HL-60/S4 treated with phorbol 12-myristate 13-acetate at 8.2 ng/mL for 4 days and 3 days (cell line): ENCODE measurements at regions not wholly inside any gene's neighbourhood (a gene's known extent, or its start where the extent isn't known, plus 50 kb on each side); places are given as distances from the start of the nearest gene placed in this dataset.
"Not testable (repeated sequence)": the region's sequence is repeated elsewhere in the genome, so short reads cannot be mapped to it uniquely, and the experiment has no call there.

Experiments
- in situ Hi-C: fragments of 300-500 bp; cut with MboI; formaldehyde crosslinking; loops from 2 replicates; pipeline ENCODE4 v1.15.0; 2022; ENCODE audit warnings: low sequenced_read_pairs

GRCh38 chr7:86045197-86045596 lies 598.5 kb upstream of the GRM3 start:
- in situ Hi-C loops, result not testable (repeated sequence)

GRCh38 chr7:86025807-86026206 lies 617.9 kb upstream of the GRM3 start:
- in situ Hi-C loops, result no loop called here

DNA sequence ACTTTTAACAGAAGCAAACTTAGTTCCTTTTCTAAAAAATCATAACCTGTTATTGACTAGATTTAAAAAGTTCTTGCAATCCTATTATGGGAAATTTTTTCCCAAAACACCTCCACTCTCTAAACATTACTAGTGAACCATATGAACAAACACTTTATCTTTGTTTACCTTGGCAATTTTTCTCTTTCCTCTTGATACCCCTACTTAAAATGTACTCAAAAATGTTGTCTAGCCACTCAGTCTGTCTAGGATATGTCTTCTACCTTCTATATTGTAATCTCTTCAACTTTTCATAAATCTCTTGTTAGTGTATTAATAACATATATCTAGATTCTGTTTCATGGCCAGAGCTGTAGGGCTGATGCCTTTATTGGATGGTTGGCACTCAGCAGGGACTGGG lies 630.0 kb upstream of the GRM3 start:
- in situ Hi-C loops, result no loop called here

GRCh38 chr7:86012971-86013370 lies 630.7 kb upstream of the GRM3 start:
- in situ Hi-C loops, result no loop called here

DNA sequence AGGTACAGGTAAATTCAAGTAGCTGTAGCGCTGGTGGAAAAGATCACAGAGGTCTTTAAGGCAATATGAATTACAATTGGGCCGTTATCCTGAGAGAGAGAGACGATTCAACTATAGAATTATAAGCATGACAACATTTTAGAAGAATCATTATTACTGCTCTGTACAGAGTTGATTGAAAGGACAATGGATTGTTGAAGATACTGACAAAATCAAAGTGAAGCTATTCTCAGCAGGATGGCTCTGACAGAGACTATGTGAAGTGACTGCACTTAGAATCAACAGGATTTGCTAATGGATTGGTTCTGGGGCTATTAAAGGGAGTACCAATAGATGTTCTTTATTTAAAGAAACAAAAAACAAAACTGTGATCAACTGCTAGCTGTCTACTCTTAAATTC lies 634.8 kb upstream of the GRM3 start:
- in situ Hi-C loops, result no loop called here

DNA sequence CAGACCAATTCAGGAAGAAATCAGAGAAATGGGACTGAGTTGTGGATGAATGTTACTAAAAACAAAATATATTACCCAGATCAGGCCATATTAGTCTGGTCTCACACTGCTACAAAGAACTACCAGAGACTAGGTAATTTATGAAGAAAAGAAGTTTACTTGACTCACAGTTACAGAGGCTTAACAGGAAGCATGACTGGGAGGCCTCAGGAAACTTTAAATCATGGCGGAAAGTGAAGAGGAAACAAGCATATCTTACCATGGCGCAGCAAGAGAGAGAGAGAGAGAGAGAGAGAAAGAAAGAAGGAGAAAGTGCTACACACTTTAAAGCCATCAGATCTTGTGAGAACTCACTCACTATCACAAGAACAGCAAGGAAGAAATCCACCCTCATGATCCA lies 636.8 kb upstream of the GRM3 start:
- in situ Hi-C loops, result no loop called here

DNA sequence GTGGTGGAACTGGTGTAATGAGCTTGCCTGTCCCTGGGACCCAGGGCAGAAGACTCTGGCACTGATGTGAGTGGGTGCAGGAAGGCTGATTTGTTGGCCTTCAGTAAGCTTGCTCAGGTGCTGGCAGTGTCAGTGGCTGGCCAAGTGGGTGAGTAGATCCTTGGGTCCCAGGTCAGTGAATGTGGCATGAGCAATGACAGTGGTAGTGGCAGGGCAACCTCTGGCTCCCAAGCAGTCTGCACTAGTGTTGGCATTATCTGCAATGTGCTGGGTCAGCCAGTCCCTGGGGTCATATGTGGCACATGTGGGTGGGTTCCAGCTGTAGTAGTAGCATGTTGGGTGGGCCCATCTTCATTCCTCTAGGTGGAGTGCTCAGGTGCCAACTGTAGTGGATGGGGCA lies 640.9 kb upstream of the GRM3 start:
- in situ Hi-C loops, result no loop called here

DNA sequence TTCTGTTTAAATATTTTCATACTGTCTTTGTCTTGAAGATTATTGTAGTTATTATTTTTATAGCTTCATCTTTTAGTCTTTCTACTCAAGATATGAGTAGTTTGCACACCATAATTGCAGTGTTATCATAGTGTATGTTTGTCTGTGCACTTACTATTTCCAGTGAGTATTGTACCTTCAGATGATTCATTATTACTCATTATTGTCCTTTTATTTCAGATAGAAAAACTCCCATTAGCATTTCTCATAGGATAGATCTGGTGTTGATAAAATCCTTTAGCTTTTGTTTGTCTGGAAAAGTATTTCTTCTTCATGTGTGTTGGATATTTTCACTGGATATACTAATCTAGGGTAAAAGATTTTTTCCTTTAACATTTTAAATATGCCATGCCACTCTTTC lies 646.2 kb upstream of the GRM3 start:
- in situ Hi-C loops, result no loop called here

- in situ Hi-C loops, result no loop called here
Observed at GRCh38 chr7:85995101-85995500, 648.6 kb upstream of the GRM3 start.

- in situ Hi-C loops, result no loop called here
Observed at GRCh38 chr7:85980740-85981139, 663.0 kb upstream of the GRM3 start.

DNA sequence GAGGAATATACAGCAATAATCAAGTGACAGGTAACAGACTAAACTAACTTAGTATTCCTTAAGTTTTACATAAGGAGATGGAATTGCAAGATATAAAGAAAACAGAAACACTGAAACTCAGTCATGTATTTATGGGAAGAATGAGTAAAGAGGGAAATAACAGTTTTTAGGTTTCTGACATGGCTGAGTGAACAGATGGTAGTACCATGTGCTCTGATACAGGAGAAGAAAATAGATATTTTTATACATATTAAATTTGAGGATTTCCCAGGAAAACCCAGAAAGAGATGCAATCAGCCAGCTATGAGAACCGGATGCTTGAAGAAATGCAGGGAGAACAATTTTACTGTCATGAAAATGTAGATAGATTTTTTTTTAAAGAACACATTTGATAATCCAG lies 669.5 kb upstream of the GRM3 start:
- in situ Hi-C loops, result no loop called here

- in situ Hi-C loops, result no loop called here
Observed at GRCh38 chr7:85972504-85973141, 671.1 kb upstream of the GRM3 start.

DNA sequence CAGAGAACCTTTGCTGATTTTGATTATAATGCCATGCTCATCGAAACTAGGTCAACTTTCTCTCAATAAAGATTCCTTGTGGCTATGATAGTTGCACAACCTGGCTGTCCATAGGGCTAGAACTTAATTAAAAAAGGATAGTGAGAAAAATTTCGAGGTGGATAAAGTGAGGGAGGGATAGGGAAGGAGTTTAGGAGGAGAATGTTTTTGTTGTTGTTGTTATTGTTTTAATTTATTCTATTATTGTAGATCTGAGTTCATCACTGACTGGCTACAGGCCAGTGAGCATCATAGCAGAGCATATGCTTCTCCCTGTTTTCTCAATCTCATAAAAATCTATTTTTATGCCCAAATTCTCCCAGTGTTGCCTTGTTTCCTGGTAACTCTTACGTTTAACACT lies 688.7 kb upstream of the GRM3 start:
- in situ Hi-C loops, result no loop called here

- in situ Hi-C loops, result no loop called here
Observed at GRCh38 chr7:85950871-85951270, 692.8 kb upstream of the GRM3 start.

DNA sequence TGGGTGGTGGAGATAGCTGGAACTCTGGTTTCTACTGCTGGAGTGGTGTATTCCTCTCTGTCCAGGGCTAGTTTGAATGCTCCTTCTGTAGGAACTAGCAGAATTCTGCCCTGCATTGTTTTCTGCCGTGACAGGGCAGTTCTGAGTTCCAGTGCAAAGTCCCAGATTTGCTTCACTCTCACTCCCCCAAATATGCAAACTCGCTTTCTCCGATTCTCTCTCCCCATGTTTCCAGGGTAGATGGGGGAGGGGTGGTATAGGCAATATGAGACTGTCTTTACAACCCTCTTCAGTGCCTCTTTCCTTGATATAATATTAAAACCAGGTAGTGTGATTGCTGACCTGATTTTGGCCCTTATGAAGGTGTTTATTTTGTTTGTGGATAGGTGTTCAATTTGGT lies 693.3 kb upstream of the GRM3 start:
- in situ Hi-C loops, result no loop called here

- in situ Hi-C loops, result no loop called here
Observed at GRCh38 chr7:85947767-85948166, 695.9 kb upstream of the GRM3 start.

GRCh38 chr7:85940798-85941197 lies 702.9 kb upstream of the GRM3 start:
- in situ Hi-C loops, result no loop called here

DNA sequence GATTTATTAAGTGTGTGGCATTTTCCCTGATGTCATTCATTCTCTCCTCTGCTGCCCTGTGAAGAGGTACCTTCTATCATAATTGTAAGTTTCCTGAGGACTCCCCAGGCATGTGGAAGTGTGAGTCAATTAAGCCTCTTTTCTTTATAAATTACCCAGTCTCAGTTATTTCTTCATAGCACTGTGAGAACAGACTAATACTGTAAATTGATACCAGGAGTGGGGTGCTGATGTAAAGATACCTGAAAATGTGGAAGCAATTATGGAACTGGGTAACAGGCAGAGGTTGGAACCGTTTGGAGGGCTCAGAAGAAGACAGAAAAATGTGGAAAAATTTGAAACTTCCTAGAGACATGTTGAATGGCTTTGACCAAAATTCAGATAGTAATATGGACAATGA lies 711.8 kb upstream of the GRM3 start:
- in situ Hi-C loops, result no loop called here

- in situ Hi-C loops, result no loop called here
Observed at GRCh38 chr7:85928500-85928899, 715.2 kb upstream of the GRM3 start.

- in situ Hi-C loops, result no loop called here
Observed at GRCh38 chr7:85927226-85927625, 716.5 kb upstream of the GRM3 start.

GRCh38 chr7:85924062-85924461 lies 719.6 kb upstream of the GRM3 start:
- in situ Hi-C loops, result no loop called here

- in situ Hi-C loops, result no loop called here
Observed at GRCh38 chr7:85916016-85916415, 727.7 kb upstream of the GRM3 start.

DNA sequence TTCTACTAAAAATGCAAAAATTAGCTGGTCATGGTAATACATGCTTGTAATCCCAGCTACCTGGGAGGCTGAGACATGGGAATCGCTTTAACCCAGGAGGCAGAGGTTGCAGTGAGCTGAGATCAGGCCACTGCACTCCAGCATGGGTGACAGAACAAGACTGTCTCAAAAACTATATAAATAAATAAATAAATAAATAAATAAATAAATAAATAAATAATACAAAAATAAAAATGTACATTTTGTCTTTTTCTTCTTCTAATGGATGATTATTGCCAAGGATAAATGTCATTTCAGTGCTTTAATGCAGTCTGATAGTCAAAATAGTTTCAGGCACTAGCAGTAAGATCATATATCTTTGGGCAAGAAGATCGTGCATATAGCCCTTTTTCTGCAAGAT lies 727.6 kb upstream of the SEMA3D start:
- in situ Hi-C loops, result no loop called here

- in situ Hi-C loops, result no loop called here
Observed at GRCh38 chr7:85908051-85908450, 721.2 kb upstream of the SEMA3D start.
